PC-9 (cell line): ENCODE measurements at regions not wholly inside any gene's neighbourhood (a gene's known extent, or its start where the extent isn't known, plus 50 kb on each side); places are given as distances from the start of the nearest gene placed in this dataset.

Experiments
- BruUV-seq: library from RNA; stranded (reverse); fragments of 400-500 nt; replicated peaks from 2 replicates; lab custom pipeline; 2021; lab: Mats Ljungman, UMichigan
- CTCF ChIA-PET: fragments of 300-600 bp; sonication (Branson Sonifier 250); formaldehyde crosslinking; loops from one replicate; lab custom pipeline; 2022; ENCODE audit warnings: antibody characterized with exemption; lab: Charles Lee
- POLR2A ChIA-PET: fragments of 300-600 bp; sonication (Branson Sonifier 250); formaldehyde crosslinking; loops from one replicate; lab custom pipeline; 2022; ENCODE audit warnings: antibody characterized with exemption; ENCODE audit not compliant: unreplicated experiment; lab: Charles Lee
- DNase-seq, 2 experiments: peaks; one replicate each; pipeline versions ENCODE4 v3.0.0 to v3.0.0-alpha.2; 2015 to 2022; ENCODE audit warnings: mixed read lengths in 1 of 2
- H2AFZ ChIP-seq: fragments of 200-600 bp; sonication (generic); 2 replicates; pipeline ENCODE4 v1.8.1; 2017; ENCODE audit warnings: antibody characterized with exemption
- H3F3A ChIP-seq: fragments of 200-600 bp; sonication (generic); 2 replicates; pipeline ENCODE4 v1.8.1; 2017; ENCODE audit warnings: antibody characterized with exemption, mild to moderate bottlenecking, low read depth; ENCODE audit not compliant: insufficient read depth
- H3K27ac ChIP-seq: fragments of 200-600 bp; sonication (generic); 2 replicates; pipeline ENCODE4 v1.6.1; 2016; ENCODE audit warnings: mixed run types
- H3K27me3 ChIP-seq: fragments of 200-600 bp; sonication (generic); 2 replicates; pipeline ENCODE4 v1.6.1; 2016; ENCODE audit warnings: low read depth, mixed run types; ENCODE audit not compliant: insufficient read depth
- H3K36me3 ChIP-seq: fragments of 200-600 bp; sonication (generic); 2 replicates; pipeline ENCODE4 v1.6.1; 2016; ENCODE audit warnings: low read depth, mixed run types
- H3K4me1 ChIP-seq: fragments of 200-600 bp; sonication (generic); replicated peaks from 2 replicates; pipeline ENCODE4 v1.6.1; 2016; ENCODE audit warnings: mixed run types; ENCODE audit not compliant: insufficient read depth
- H3K4me2 ChIP-seq: fragments of 200-600 bp; sonication (generic); 2 replicates; pipeline ENCODE4 v1.6.1; 2017; ENCODE audit warnings: mixed run types
- H3K4me3 ChIP-seq: fragments of 200-600 bp; sonication (generic); 2 replicates; pipeline ENCODE4 v1.6.1; 2016; ENCODE audit warnings: mixed run types
- H3K79me2 ChIP-seq: fragments of 200-600 bp; sonication (generic); 2 replicates; pipeline ENCODE4 v1.6.1; 2017; ENCODE audit warnings: low read depth, mixed run types
- H3K9me2 ChIP-seq: fragments of 200-600 bp; sonication (generic); 2 replicates; pipeline ENCODE4 v1.8.1; 2017; ENCODE audit warnings: mild to moderate bottlenecking; ENCODE audit not compliant: insufficient read depth
- H3K9me3 ChIP-seq: fragments of 200-600 bp; sonication (generic); 2 replicates; pipeline ENCODE4 v1.8.1; 2016; ENCODE audit warnings: low read depth; ENCODE audit not compliant: insufficient read depth
- H4K20me1 ChIP-seq: fragments of 200-600 bp; sonication (generic); 2 replicates; pipeline ENCODE4 v1.8.1; 2017; ENCODE audit not compliant: insufficient read depth
- CTCF ChIP-seq: fragments of 200-600 bp; sonication (generic); conservative IDR thresholded peaks from 2 replicates; pipeline ENCODE4 v1.6.1; 2017; ENCODE audit warnings: mixed run types, antibody characterized with exemption, mild to moderate bottlenecking, moderate library complexity
- EZH2 ChIP-seq: fragments of 200-600 bp; sonication (generic); IDR thresholded peaks from 2 replicates; pipeline ENCODE4 v1.8.0; 2017; ENCODE audit warnings: antibody characterized with exemption, low read depth
- intact Hi-C: fragments of 100-400 bp; cut with micrococcal nuclease; formaldehyde crosslinking; loops from one replicate; pipeline ENCODE4 v1.10.0; 2022; ENCODE audit not compliant: unreplicated experiment

- ChIA-PET POLR2A (no interaction called here), CTCF (no interaction called here)
- no peak overlapping the region for H3K27ac ChIP-seq
- H3K79me2 ChIP-seq, result no peaks in the 10 kb centered on the region
- no TSS peak for BruUV-seq
- H2AFZ ChIP-seq, result no peak overlapping the region
- H3F3A ChIP-seq, result no peaks in the 10 kb centered on the region
- no peak for TF ChIP-seq EZH2
- no peak for TF ChIP-seq CTCF
- H3K4me3 ChIP-seq, result no peak overlapping the region
- no peaks in the 10 kb centered on the region for H3K9me3 ChIP-seq
- no peak for DNase-seq
- H4K20me1 ChIP-seq, result no peaks in the 10 kb centered on the region
- no peaks in the 10 kb centered on the region for H3K4me1 ChIP-seq
- H3K9me2 ChIP-seq, result no peaks in the 10 kb centered on the region
- peaks cover 37% of the 10 kb centered on the region for H3K27me3 ChIP-seq
- intact Hi-C loops, result no loop called here
- no peaks in the 10 kb centered on the region for H3K36me3 ChIP-seq
- H3K4me2 ChIP-seq, result no peak overlapping the region
Observed at GRCh38 chr9:77099388-77099787, 77.9 kb upstream of the VPS13A start.

GRCh38 chr9:77111408-77111807 is 65.9 kb upstream of the VPS13A start:
- ChIA-PET CTCF (interaction anchor here (0.6 kb wide), 1 partner anchor 1081 kb away, joined by 3 read pairs; no protein-coding TSS in a partner anchor), POLR2A (no interaction called here)
- Histone ChIP-seq H3K4me1 (no peaks in the 10 kb centered on the region), H3K36me3 (no peaks in the 10 kb centered on the region), H3F3A (no peaks in the 10 kb centered on the region), H3K27me3 (0 out of 2 replicates have a peak, but pooled peaks cover 3% of the 10 kb centered on the region), H2AFZ (no peak overlapping the region; the same call in 1 of the 2 replicates), H3K79me2 (no peaks in the 10 kb centered on the region), H3K4me3 (no peak overlapping the region), H3K27ac (no peak overlapping the region), H3K9me3 (no peaks in the 10 kb centered on the region), H3K9me2 (no peaks in the 10 kb centered on the region), H3K4me2 (no peak overlapping the region), H4K20me1 (no peaks in the 10 kb centered on the region)
- no peak for DNase-seq
- no TSS peak for BruUV-seq
- intact Hi-C loops, result no loop called here
- no peak for TF ChIP-seq CTCF

- intact Hi-C loops, result no loop called here
Observed at GRCh38 chr9:77125665-77126064, 51.7 kb upstream of the VPS13A start.

More at GRCh38 chr9:77125665-77126064, 51.7 kb upstream of the VPS13A start:
- peaks cover 16% of the 10 kb centered on the region; the same call in 1 of the 2 replicates for H3K27me3 ChIP-seq
- H3K9me2 ChIP-seq, result no peaks in the 10 kb centered on the region
- no peak overlapping the region for H2AFZ ChIP-seq
- H3K27ac ChIP-seq, result no peak overlapping the region
- no TSS peak for BruUV-seq
- H3F3A ChIP-seq, result no peaks in the 10 kb centered on the region
- no peak overlapping the region for H3K4me3 ChIP-seq
- POLR2A ChIA-PET, result no interaction called here
- no peak for TF ChIP-seq CTCF
- H4K20me1 ChIP-seq, result no peaks in the 10 kb centered on the region
- DNase-seq, result no peak
- H3K79me2 ChIP-seq, result no peaks in the 10 kb centered on the region
- no peaks in the 10 kb centered on the region for H3K9me3 ChIP-seq
- H3K36me3 ChIP-seq, result no peaks in the 10 kb centered on the region
- CTCF ChIA-PET, result interaction anchor here (0.7 kb wide), 1 partner anchor 48 kb away, joined by 3 read pairs; no protein-coding TSS in a partner anchor
- H3K4me1 ChIP-seq, result no peaks in the 10 kb centered on the region
- H3K4me2 ChIP-seq, result no peak overlapping the region
